HG03103 (cell line): ENCODE measurements at regions not wholly inside any gene's neighbourhood (a gene's known extent, or its start where the extent isn't known, plus 50 kb on each side); places are given as distances from the start of the nearest gene placed in this dataset.
A peak's percentile ranks its signal among the peaks of the same experiment; 100 is the strongest.
"Not testable (repeated sequence)": the region's sequence is repeated elsewhere in the genome, so short reads cannot be mapped to it uniquely, and the experiment has no call there.

Experiments
- ATAC-seq: cut with Tn5 transposase; IDR thresholded peaks from one replicate; pipeline ENCODE4 v1.9.1; 2021; ENCODE audit warnings: low read depth; ENCODE audit not compliant: unreplicated experiment

GRCh38 chr5:122661496-122662180 lies 113.2 kb upstream of the SNX2 start:
- ATAC-seq = no peak

DNA sequence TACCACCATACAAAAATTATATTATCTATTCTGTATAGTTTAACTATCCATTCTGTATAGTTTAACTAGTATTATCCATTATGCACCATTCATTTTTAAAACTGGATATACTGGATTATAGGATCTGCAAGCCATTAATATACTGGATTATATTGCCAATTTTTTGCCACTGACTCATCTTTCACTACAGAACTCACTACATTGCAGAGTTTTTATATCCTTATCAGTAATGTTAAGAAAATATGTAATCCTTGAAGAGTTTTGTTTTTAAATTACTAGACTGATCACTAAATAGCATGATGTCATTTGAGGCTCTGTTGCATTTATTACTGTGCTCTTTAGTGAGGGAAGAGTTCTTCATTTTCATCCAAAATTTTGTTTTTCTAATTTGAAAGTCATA lies 109.8 kb upstream of the SNX2 start:
- no peak for ATAC-seq

DNA sequence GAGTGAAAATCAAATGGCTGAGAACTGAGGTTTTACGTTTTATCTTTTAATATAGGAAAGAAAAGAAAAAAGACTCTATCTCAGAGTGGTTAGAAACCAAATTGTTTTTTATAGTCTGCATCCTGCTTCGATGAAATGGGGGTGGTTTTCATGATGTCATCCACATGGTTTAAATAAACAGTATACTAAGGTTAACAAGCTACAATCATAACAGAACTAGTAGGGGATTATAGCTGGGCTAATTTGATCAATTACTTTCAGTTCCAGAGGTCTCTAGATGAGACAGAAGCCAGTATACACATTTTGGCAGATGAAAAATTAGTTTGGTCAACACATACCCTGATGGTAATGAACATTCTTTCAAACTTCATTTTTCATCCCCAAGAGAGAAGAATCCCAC lies 106.3 kb upstream of the SNX2 start:
- no peak for ATAC-seq

DNA sequence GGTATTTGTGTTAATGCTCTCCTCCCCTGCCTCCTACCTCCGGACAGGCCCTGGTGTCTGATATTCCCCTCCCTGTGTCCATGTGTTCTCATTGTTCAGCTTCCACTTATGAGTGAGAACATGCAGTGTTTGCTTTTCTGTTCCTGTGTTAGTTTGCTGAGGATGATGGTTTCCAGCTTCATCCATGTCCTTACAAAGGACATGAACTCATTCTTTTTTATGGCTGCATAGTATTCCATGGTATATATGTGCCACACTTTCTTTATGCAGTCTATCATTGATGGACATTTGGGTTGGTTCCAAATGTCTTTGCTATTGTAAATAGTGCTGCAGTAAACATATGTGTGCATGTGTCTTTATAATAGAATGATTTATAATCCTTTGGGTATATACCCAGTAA lies 105.2 kb upstream of the SNX2 start:
- not testable (repeated sequence) for ATAC-seq

- no peak for ATAC-seq
Measured at GRCh38 chr5:122673343-122673742, 101.5 kb upstream of the SNX2 start.

- ATAC-seq = no peak
Measured at GRCh38 chr5:122674385-122674784, 100.5 kb upstream of the SNX2 start.

DNA sequence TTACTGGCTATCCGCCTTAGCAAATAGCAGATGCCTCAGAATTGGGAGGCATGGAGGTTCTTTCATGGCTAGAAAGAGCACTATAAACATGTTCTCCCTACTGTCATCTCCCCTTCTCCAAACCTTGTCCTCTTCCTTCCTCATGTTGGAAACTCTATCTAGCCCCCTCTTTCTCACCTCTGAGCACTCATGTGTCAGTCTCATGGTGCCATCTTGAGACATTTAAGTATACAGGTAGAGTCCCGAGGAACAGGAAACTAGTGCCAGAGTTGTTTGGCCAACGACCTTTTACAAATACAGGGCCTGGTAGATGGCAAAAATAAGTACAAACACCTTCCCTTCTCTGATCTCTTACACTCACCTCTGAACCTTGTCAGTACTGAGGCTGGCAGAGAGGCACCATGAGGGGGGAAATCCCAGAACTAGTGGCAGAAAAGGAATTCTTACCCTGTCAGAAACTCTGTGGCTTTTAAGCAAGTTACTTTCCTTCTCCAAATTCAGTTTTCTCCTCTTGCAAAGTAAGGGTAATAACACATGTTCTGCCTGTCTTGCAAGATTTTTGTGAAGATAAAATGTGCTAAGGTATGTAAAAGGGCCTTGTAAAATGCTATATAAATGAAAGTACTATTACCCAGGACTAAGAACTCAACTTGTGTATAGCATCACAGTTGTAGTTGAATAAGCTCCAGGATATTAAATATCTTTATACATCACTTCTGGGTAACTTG lies 94.1 kb upstream of the SNX2 start:
- ATAC-seq = no peak

GRCh38 chr5:122683631-122684030 lies 91.2 kb upstream of the SNX2 start:
- ATAC-seq = no peak

- ATAC-seq = no peak
Measured at GRCh38 chr5:122690266-122690665, 84.6 kb upstream of the SNX2 start.

DNA sequence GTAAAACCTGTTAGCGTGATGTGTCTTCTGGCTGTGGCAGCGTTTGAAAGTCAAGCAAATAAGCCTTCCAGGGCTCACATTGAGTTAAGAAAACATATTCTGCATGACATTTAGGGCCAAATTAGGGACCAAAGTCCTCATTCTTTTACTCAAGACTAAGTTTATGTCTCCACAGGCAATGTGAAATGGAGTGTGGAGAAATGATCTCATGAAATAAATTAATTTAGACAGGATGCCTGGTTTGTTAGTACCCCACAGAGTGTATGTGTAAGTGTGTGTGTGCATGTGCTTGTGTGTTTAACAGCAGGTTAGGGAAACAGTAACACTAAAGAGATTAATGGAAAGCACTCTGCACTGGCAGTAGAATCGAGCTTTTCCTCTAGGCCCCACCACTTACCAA lies 82.9 kb upstream of the SNX2 start:
- no peak for ATAC-seq

DNA sequence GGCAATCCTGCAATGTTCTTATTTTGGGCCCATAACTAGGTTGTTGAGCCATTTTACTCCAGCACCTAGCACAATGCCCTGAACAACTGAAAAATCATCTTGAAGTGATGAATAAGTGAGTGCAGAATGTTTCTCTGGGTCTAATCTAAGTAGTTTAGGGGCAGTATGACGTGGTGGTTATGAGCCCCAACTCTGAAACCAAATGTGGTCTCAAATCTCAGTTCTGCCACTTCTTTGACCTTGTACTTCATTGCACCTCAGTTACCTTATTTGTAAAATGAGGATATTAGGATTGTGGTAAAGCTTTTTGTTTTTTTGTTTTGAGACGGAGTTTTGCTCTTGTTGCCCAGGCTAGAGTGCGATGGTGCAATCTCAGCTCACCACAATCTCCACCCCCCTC lies 80.9 kb upstream of the SNX2 start:
- peak; percentile 48 for ATAC-seq

DNA sequence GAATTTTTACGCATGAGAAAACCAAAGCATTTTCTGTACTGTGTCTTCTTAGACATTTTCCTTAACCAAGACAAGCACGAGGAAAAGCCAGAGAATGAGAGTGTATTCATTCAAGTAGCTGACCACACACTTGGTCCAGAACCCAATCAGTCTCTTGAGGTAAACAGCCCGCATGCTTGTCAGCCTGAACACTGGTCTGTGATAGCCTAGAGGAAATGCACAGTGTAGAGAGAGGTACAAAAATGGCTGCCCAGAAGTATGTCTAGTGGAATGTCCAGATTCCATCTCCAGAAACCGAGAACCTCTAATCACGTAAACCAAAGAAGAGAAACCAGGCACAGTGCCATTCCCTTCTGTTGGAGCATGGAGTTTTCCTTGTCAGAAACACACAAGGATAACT lies 80.0 kb upstream of the SNX2 start:
- no peak for ATAC-seq

GRCh38 chr5:122696735-122697134 lies 78.1 kb upstream of the SNX2 start:
- not testable (repeated sequence) for ATAC-seq

DNA sequence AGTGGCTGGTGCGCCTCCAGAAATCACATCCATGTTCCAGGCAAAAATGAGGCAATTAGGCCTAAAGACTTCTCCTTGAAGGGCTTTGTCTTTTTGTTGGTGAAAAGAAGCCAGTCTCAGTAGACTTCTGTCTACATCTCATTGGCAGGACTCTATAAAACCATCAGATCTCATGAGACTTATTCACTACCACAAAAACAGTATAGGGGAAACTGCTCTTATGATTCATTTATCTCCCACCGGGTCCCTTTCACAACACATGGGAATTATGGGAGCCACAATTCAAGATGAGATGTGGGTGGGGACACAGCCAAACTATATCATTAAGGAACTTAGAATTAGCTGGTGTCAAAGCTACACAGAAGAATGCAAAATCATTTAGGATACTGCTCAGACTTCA lies 77.7 kb upstream of the SNX2 start:
- ATAC-seq = no peak

GRCh38 chr5:122699201-122699600 lies 75.7 kb upstream of the SNX2 start:
- ATAC-seq = no peak

- ATAC-seq = peak; percentile 95
Measured at GRCh38 chr5:122701640-122702523, 73.0 kb upstream of the SNX2 start.

DNA sequence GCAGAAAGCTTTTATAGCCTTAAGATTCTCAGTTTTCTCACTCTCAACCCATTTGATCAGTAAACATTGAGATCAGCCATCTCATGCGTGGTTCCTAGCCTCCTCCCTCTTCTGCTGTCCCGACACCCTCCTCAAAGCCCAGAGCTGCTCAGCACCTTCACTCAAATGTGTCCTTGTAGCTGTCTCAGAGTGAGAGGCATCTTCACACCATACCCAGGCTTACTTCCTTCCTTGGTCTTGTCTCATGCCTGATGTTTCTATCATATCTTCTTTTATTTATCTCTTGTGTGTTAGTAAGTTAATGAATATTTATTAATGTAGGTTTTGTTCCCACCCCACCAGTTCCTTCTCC lies 72.4 kb upstream of the SNX2 start:
- ATAC-seq = peak; percentile 31

- ATAC-seq = no peak
Measured at GRCh38 chr5:122703203-122703602, 71.7 kb upstream of the SNX2 start.

- no peak for ATAC-seq
Measured at GRCh38 chr5:122704247-122705036, 70.4 kb upstream of the SNX2 start.

GRCh38 chr5:122705851-122706250 lies 69.0 kb upstream of the SNX2 start:
- no peak for ATAC-seq

- ATAC-seq = no peak
Measured at GRCh38 chr5:122707796-122708195, 67.1 kb upstream of the SNX2 start.
